Spleen (tissue), 7 donors: ENCODE measurements at regions not wholly inside any gene's neighbourhood (a gene's known extent, or its start where the extent isn't known, plus 50 kb on each side); places are given as distances from the start of the nearest gene placed in this dataset.

Experiments used
- CTCF ChIP-seq, 11 experiments: fragments of 200-600 bp in 7 of 11; fragments of 450-650 bp in 4 of 11; sonication (generic) in 4 of 11; IDR thresholded peaks in 8 of 11; conservative IDR thresholded peaks in 3 of 11; 1 replicate in 7 of 11; 2 replicates in 4 of 11; pipeline versions ENCODE4 v1.4.0 to v1.8.0; 2016 to 2021; ENCODE audit warnings: antibody characterized with exemption in 11 of 11, inconsistent platforms in 4 of 11, mild to moderate bottlenecking in 1 of 11
- POLR2AphosphoS5 ChIP-seq, 3 donors: sonication (generic); formaldehyde crosslinking; IDR thresholded peaks; one replicate each; pipeline ENCODE4 v1.5.1; 2017; ENCODE audit warnings: antibody characterized with exemption in 3 of 3
- donor health status: DM: no; HTN: no; CAD: no; lungs with moderate emphysema.
- donor health status: DM: no; HTN: no; CAD: no.
- donor health status: DM: no; HTN: no; CAD: no.

GRCh38 chr13:90760639-90761038 lies 586.8 kb upstream of the MIR17HG start:
- TF ChIP-seq CTCF (IDR thresholded peaks at IDR 0.05 in 8 of 11, conservative IDR thresholded peaks at IDR 0.05 in 3 of 11) (no peak), POLR2AphosphoS5 (IDR thresholded peaks at IDR 0.05) (no peak)
